H9 (cell line): ENCODE measurements at regions not wholly inside any gene's neighbourhood (a gene's known extent, or its start where the extent isn't known, plus 50 kb on each side); places are given as distances from the start of the nearest gene placed in this dataset.

Experiments used
- DNase-seq: peaks from one replicate; pipeline ENCODE4 v3.0.0-alpha.2; 2017
- H2AFZ ChIP-seq: one replicate; pipeline ENCODE4 v1.6.1; 2013; ENCODE audit warnings: mild to moderate bottlenecking, low read length, control low read depth, moderate library complexity
- H2AK5ac ChIP-seq: 2 replicates; pipeline ENCODE4 v1.6.1; 2013; ENCODE audit warnings: low read length, control low read depth, mixed read lengths; ENCODE audit not compliant: insufficient read length
- H2BK120ac ChIP-seq: one replicate; pipeline ENCODE4 v1.6.1; 2013; ENCODE audit warnings: low read depth, mild to moderate bottlenecking, low read length, control low read depth, inconsistent platforms; ENCODE audit not compliant: poor library complexity, severe bottlenecking
- H2BK12ac ChIP-seq: 2 replicates; pipeline ENCODE4 v1.6.1; 2013; ENCODE audit warnings: low read length, control low read depth, mixed read lengths, low read depth; ENCODE audit not compliant: insufficient read length
- H2BK15ac ChIP-seq: 2 replicates; pipeline ENCODE4 v1.6.1; 2013; ENCODE audit warnings: low read depth, low read length, control low read depth
- H2BK20ac ChIP-seq: one replicate; pipeline ENCODE4 v1.6.1; 2013; ENCODE audit warnings: low read depth, mild to moderate bottlenecking, low read length, control low read depth, inconsistent platforms; ENCODE audit not compliant: poor library complexity, severe bottlenecking
- H2BK5ac ChIP-seq: 2 replicates; pipeline ENCODE4 v1.6.1; 2013; ENCODE audit warnings: low read length, control low read depth, mixed read lengths; ENCODE audit not compliant: insufficient read length
- H3K14ac ChIP-seq: 2 replicates; pipeline ENCODE4 v1.6.1; 2013; ENCODE audit warnings: low read length, control low read depth; ENCODE audit not compliant: insufficient read depth
- H3K18ac ChIP-seq: 2 replicates; pipeline ENCODE4 v1.6.1; 2013; ENCODE audit warnings: low read depth, mild to moderate bottlenecking, mixed read lengths, low read length, control low read depth; ENCODE audit not compliant: insufficient read length
- H3K23ac ChIP-seq: 2 replicates; pipeline ENCODE4 v1.6.1; 2013; ENCODE audit warnings: low read length, control low read depth, mixed read lengths, low read depth; ENCODE audit not compliant: insufficient read length
- H3K23me2 ChIP-seq: 2 replicates; pipeline ENCODE4 v1.6.1; 2013; ENCODE audit warnings: low read depth, mild to moderate bottlenecking, mixed read lengths, low read length, control low read depth; ENCODE audit not compliant: insufficient read length, poor library complexity, severe bottlenecking
- H3K27ac ChIP-seq: 2 replicates; pipeline ENCODE4 v1.5.1; 2013; ENCODE audit warnings: low read length, control low read depth, mixed read lengths, low read depth; ENCODE audit not compliant: insufficient read length
- H3K27me3 ChIP-seq: 2 replicates; pipeline ENCODE4 v1.6.1; 2013; ENCODE audit warnings: low read length, control low read depth, inconsistent platforms; ENCODE audit not compliant: insufficient read depth
- H3K4ac ChIP-seq: 2 replicates; pipeline ENCODE4 v1.6.1; 2013; ENCODE audit warnings: low read depth, mild to moderate bottlenecking, control low read depth, inconsistent platforms, low read length, moderate library complexity
- H3K4me1 ChIP-seq: 2 replicates; pipeline ENCODE4 v1.6.1; 2013; ENCODE audit warnings: low read length, control low read depth, inconsistent platforms; ENCODE audit not compliant: insufficient read depth
- H3K4me2 ChIP-seq: 2 replicates; pipeline ENCODE4 v1.6.1; 2013; ENCODE audit warnings: low read length, control low read depth, mixed read lengths; ENCODE audit not compliant: insufficient read length, insufficient read depth
- H3K56ac ChIP-seq: 2 replicates; pipeline ENCODE4 v1.6.1; 2013; ENCODE audit warnings: low read depth, mild to moderate bottlenecking, mixed read lengths, low read length, control low read depth; ENCODE audit not compliant: insufficient read length
- H3K79me1 ChIP-seq: 2 replicates; pipeline ENCODE4 v1.6.1; 2013; ENCODE audit warnings: low read depth, mild to moderate bottlenecking, moderate library complexity, low read length, control low read depth, inconsistent platforms; ENCODE audit not compliant: insufficient read depth, poor library complexity, severe bottlenecking
- H3K79me2 ChIP-seq: 2 replicates; pipeline ENCODE4 v1.6.1; 2013; ENCODE audit warnings: low read length, control low read depth, inconsistent platforms; ENCODE audit not compliant: insufficient read depth
- H3K9ac ChIP-seq: 2 replicates; pipeline ENCODE4 v1.6.1; 2013; ENCODE audit warnings: low read length, control low read depth, mixed read lengths; ENCODE audit not compliant: insufficient read length; ENCODE audit errors: extremely low read depth
- H3K9me3 ChIP-seq: one replicate; pipeline ENCODE4 v1.6.1; 2013; ENCODE audit warnings: low read depth, low read length, inconsistent platforms; ENCODE audit not compliant: control insufficient read depth
- H3T11ph ChIP-seq: one replicate; pipeline ENCODE4 v1.6.1; 2013; ENCODE audit warnings: mild to moderate bottlenecking, low read length, control low read depth, inconsistent platforms
- H4K20me1 ChIP-seq: one replicate; pipeline ENCODE4 v1.6.1; 2013; ENCODE audit not compliant: control insufficient read depth, insufficient read length, insufficient read depth
- H4K5ac ChIP-seq: 2 replicates; pipeline ENCODE4 v1.6.1; 2013; ENCODE audit warnings: low read depth, mild to moderate bottlenecking, mixed read lengths, low read length, control low read depth; ENCODE audit not compliant: insufficient read length
- H4K8ac ChIP-seq: replicated peaks from 2 replicates; pipeline ENCODE4 v1.6.1; 2013; ENCODE audit warnings: low read length, control low read depth, mixed read lengths, low read depth; ENCODE audit not compliant: insufficient read length
- H4K91ac ChIP-seq: 2 replicates; pipeline ENCODE4 v1.6.1; 2013; ENCODE audit warnings: low read depth, mild to moderate bottlenecking, moderate library complexity, mixed read lengths, low read length, control low read depth; ENCODE audit not compliant: insufficient read length
- H3K27ac Mint-ChIP-seq, 3 experiments: 2 replicates in 2 of 3; 3 replicates in 1 of 3; pipeline ENCODE4 v1.8.0; 2020 to 2021; ENCODE audit warnings: mixed read lengths in 3 of 3, mild to moderate bottlenecking in 1 of 3, moderate library complexity in 1 of 3
- H3K27me3 Mint-ChIP-seq: 2 replicates; pipeline ENCODE4 v1.8.0; 2021; ENCODE audit warnings: low read depth, mild to moderate bottlenecking, moderate library complexity, mixed read lengths
- H3K36me3 Mint-ChIP-seq, 3 experiments: 2 replicates in 2 of 3; 3 replicates in 1 of 3; pipeline ENCODE4 v1.8.0; 2020 to 2021; ENCODE audit warnings: low read depth in 3 of 3, mixed read lengths in 3 of 3; ENCODE audit not compliant: insufficient read depth in 1 of 3
- H3K4me1 Mint-ChIP-seq, 2 experiments: 2 replicates each; pipeline ENCODE4 v1.8.0; 2020; ENCODE audit warnings: mixed read lengths in 2 of 2
- H3K4me3 Mint-ChIP-seq, 2 experiments: 2 replicates in 1 of 2; 3 replicates in 1 of 2; pipeline ENCODE4 v1.8.0; 2020 to 2021; ENCODE audit warnings: mild to moderate bottlenecking in 2 of 2, mixed read lengths in 2 of 2, moderate library complexity in 1 of 2
- H3K9me3 Mint-ChIP-seq, 2 experiments: 2 replicates in 1 of 2; 3 replicates in 1 of 2; pipeline ENCODE4 v1.8.0; 2020; ENCODE audit warnings: mild to moderate bottlenecking in 2 of 2, mixed read lengths in 2 of 2, moderate library complexity in 1 of 2
- CTCF ChIP-seq: fragments of 200-600 bp; sonication (generic); conservative IDR thresholded peaks from 3 replicates; pipeline ENCODE4 v1.8.0; 2021; ENCODE audit warnings: antibody characterized with exemption, mild to moderate bottlenecking
- WGBS: extraction: QIAGEN DNeasy Blood & Tissue Kit; methylation state at CpG from one replicate; pipeline ENCODE4 v1.1.7; 2013; ENCODE audit warnings: missing lambda C conversion rate, low lambda C conversion rate, mixed read lengths; ENCODE audit not compliant: insufficient read length; ENCODE audit errors: extremely low coverage; 5-methylcytosine and 5-hydroxymethylcytosine counted together

GRCh38 chr5:158610051-158610415 is 489.7 kb downstream of the EBF1 start:
- no peak overlapping the region for H2BK5ac ChIP-seq
- H3K27ac ChIP-seq, result no peak overlapping the region
- H3K23ac ChIP-seq, result no peak overlapping the region
- H3K4me2 ChIP-seq, result no peak overlapping the region
- H4K20me1 ChIP-seq, result no peaks in the 10 kb centered on the region
- no peaks in the 10 kb centered on the region for H3K27me3 ChIP-seq
- H3K4me1 Mint-ChIP-seq, result peaks cover 21 to 22% of the 10 kb centered on the region in 2 experiments
- DNase-seq, result no peak
- H3K18ac ChIP-seq, result no peak overlapping the region
- no peak overlapping the region for H3K9ac ChIP-seq
- no peaks in the 10 kb centered on the region for H3K4me1 ChIP-seq
- H3K27ac Mint-ChIP-seq, result no peak overlapping the region
- H4K8ac ChIP-seq, result no peak overlapping the region
- H3K9me3 ChIP-seq, result no peaks in the 10 kb centered on the region
- H3K4ac ChIP-seq, result no peak overlapping the region
- WGBS, result no CpG with 5 or more reads among the region's 2 CpGs
- H3K14ac ChIP-seq, result no peak overlapping the region; the same call in 1 of the 2 replicates
- no peak overlapping the region for H2BK15ac ChIP-seq
- no peaks in the 10 kb centered on the region for H3K23me2 ChIP-seq
- TF ChIP-seq CTCF, result no peak
- H2BK12ac ChIP-seq, result no peak overlapping the region
- no peaks in the 10 kb centered on the region for H3K27me3 Mint-ChIP-seq
- H3K79me1 ChIP-seq, result no peaks in the 10 kb centered on the region
- no peak overlapping the region for H4K91ac ChIP-seq
- H3K9me3 Mint-ChIP-seq, result no peaks in the 10 kb centered on the region
- H2BK120ac ChIP-seq, result no peak overlapping the region
- H3K4me3 Mint-ChIP-seq, result no peak overlapping the region
- no peak overlapping the region for H2AFZ ChIP-seq
- H3T11ph ChIP-seq, result no peak overlapping the region
- H3K79me2 ChIP-seq, result no peaks in the 10 kb centered on the region
- no peak overlapping the region for H4K5ac ChIP-seq
- no peak overlapping the region for H3K56ac ChIP-seq
- no peak overlapping the region for H2AK5ac ChIP-seq
- no peaks in the 10 kb centered on the region for H3K36me3 Mint-ChIP-seq
- no peak overlapping the region for H2BK20ac ChIP-seq
